ENCODE measurements at regions not wholly inside any gene's neighbourhood (a gene's known extent, or its start where the extent isn't known, plus 50 kb on each side); places are given as distances from the start of the nearest gene placed in this dataset.

- ATAC-seq (no peak), DNase-seq (ENCODE audit: low spot score) (no peak), FAIRE-seq (no peak)
- Histone ChIP-seq H3K79me2 (ENCODE audit: insufficient read depth, low read length) (no peaks in the 10 kb centered on the region), H3K27ac (ENCODE audit: extremely low read length, insufficient read depth, low read length) (no peak overlapping the region), H3K36me3 (replicated peaks in 1 of 2; ENCODE audit: control insufficient read depth in 1 of 2, insufficient read depth in 2 of 2, low read length in 2 of 2) (no peaks in the 10 kb centered on the region), H3K27me3 (ENCODE audit: control insufficient read depth in 1 of 2, insufficient read depth in 2 of 2, low read length in 2 of 2) (no peaks in the 10 kb centered on the region; a peak in 2 of 5 replicates), H3K4me1 (ENCODE audit: insufficient read depth, low read length) (no peaks in the 10 kb centered on the region), H3K4me2 (ENCODE audit: low read depth, low read length) (no peak overlapping the region), H3K9me3 (ENCODE audit: low read length) (no peaks in the 10 kb centered on the region), H2AFZ (ENCODE audit: low read length) (no peak overlapping the region), H3K4me3 (replicated peaks in 1 of 3; ENCODE audit: insufficient read depth in 1 of 3, low read depth in 2 of 3, low read length in 3 of 3) (no peak overlapping the region), H4K20me1 (ENCODE audit: insufficient read depth, low read length) (no peaks in the 10 kb centered on the region), H3K9ac (ENCODE audit: insufficient read depth, low read depth, low read length) (no peak overlapping the region)
- ChIA-PET POLR2A (no interaction called here), CTCF (ENCODE audit: low intra/inter-chr PET ratio, low total read pairs) (no interaction called here)
- intact Hi-C loops (cut with micrococcal nuclease; ENCODE audit: unreplicated experiment) (no loop called here), in situ Hi-C loops (cut with HindIII; ENCODE audit: extremely low pct_ligation_motif_present, low pct_unique_long_range_greater_than_20kb) (no loop called here)
- TF ChIP-seq ZNF207 (IDR thresholded peaks at IDR 0.05; ENCODE audit: borderline replicate concordance) (no peak), CREB1 (IDR thresholded peaks at IDR 0.05) (peak; percentile 67), CREB1 (CRISPR knock-in tag; IDR thresholded peaks at IDR 0.05) (no peak)
- no TSS peak for BruUV-seq (replicated peaks)
- whole genome bisulfite sequencing (ENCODE audit: low lambda C conversion rate), result 0% methylated on average over 1 of the region's 1 CpG
Observed at GRCh38 chr6:56335726-56336125, 88.3 kb upstream of the COL21A1 start.

DNA sequence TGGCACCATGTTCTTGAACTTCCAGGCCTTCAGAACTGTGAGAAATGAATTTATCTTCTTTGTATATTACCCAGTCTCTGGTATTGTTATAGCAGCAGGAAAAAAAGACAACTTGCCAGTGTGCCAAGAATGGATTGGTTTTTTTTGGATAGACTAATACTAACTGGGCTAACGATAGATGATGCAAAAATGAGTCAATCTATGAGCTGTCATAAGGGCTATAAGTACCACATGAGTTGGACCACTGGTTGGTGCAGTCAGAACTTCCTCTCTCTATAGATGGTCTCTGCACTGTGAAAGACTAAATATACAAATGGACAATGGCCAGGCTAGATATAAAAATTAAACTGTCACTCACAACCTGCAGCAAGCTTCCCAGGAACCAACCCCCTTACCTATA lies 87.6 kb upstream of the COL21A1 start:
- H3K27ac ChIP-seq (ENCODE audit: extremely low read length, insufficient read depth, low read length), result no peak overlapping the region
- WGBS (ENCODE audit: low lambda C conversion rate), result 0% methylated on average over 1 of the region's 1 CpG
- H3K4me2 ChIP-seq (ENCODE audit: low read depth, low read length), result no peak overlapping the region
- H3K9me3 ChIP-seq (ENCODE audit: low read length), result no peaks in the 10 kb centered on the region
- no peaks in the 10 kb centered on the region for H3K36me3 ChIP-seq (replicated peaks in 1 of 2; ENCODE audit: control insufficient read depth in 1 of 2, insufficient read depth in 2 of 2, low read length in 2 of 2)
- H3K4me1 ChIP-seq (ENCODE audit: insufficient read depth, low read length), result no peaks in the 10 kb centered on the region
- H4K20me1 ChIP-seq (ENCODE audit: insufficient read depth, low read length), result no peaks in the 10 kb centered on the region
- FAIRE-seq (no peak), ATAC-seq (no peak), DNase-seq (ENCODE audit: low spot score) (no peak)
- ChIA-PET POLR2A (no interaction called here), CTCF (ENCODE audit: low intra/inter-chr PET ratio, low total read pairs) (no interaction called here)
- H3K4me3 ChIP-seq (replicated peaks in 1 of 3; ENCODE audit: insufficient read depth in 1 of 3, low read depth in 2 of 3, low read length in 3 of 3), result no peak overlapping the region
- no peak overlapping the region for H2AFZ ChIP-seq (ENCODE audit: low read length)
- H3K27me3 ChIP-seq (ENCODE audit: control insufficient read depth in 1 of 2, insufficient read depth in 2 of 2, low read length in 2 of 2), result no peaks in the 10 kb centered on the region; a peak in 2 of 5 replicates
- intact Hi-C loops (cut with micrococcal nuclease; ENCODE audit: unreplicated experiment) (no loop called here), in situ Hi-C loops (cut with HindIII; ENCODE audit: extremely low pct_ligation_motif_present, low pct_unique_long_range_greater_than_20kb) (no loop called here)
- no peak overlapping the region for H3K9ac ChIP-seq (ENCODE audit: insufficient read depth, low read depth, low read length)
- no TSS peak for BruUV-seq (replicated peaks)
- H3K79me2 ChIP-seq (ENCODE audit: insufficient read depth, low read length), result no peaks in the 10 kb centered on the region
- TF ChIP-seq KAT8 (CRISPR knock-in tag; IDR thresholded peaks at IDR 0.05), result no peak
- TF ChIP-seq, protein P1, sequence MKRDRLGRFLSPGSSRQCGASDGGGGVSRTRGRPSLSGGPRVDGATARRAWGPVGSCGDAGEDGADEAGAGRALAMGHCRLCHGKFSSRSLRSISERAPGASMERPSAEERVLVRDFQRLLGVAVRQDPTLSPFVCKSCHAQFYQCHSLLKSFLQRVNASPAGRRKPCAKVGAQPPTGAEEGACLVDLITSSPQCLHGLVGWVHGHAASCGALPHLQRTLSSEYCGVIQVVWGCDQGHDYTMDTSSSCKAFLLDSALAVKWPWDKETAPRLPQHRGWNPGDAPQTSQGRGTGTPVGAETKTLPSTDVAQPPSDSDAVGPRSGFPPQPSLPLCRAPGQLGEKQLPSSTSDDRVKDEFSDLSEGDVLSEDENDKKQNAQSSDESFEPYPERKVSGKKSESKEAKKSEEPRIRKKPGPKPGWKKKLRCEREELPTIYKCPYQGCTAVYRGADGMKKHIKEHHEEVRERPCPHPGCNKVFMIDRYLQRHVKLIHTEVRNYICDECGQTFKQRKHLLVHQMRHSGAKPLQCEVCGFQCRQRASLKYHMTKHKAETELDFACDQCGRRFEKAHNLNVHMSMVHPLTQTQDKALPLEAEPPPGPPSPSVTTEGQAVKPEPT (CRISPR knock-in tag; IDR thresholded peaks at IDR 0.05; ENCODE audit: low read depth), result no peak
- TF ChIP-seq ZNF124 (CRISPR knock-in tag; IDR thresholded peaks at IDR 0.05), result no peak
- TF ChIP-seq RFXANK (CRISPR knock-in tag; IDR thresholded peaks at IDR 0.05), result no peak
- TF ChIP-seq, protein P2, sequence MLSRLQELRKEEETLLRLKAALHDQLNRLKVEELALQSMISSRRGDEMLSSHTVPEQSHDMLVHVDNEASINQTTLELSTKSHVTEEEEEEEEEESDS (CRISPR knock-in tag; IDR thresholded peaks at IDR 0.05; ENCODE audit: borderline replicate concordance), result no peak
- no peak for TF ChIP-seq IKZF5 (CRISPR knock-in tag; IDR thresholded peaks at IDR 0.05)
- no peak for TF ChIP-seq ZNF883 (CRISPR knock-in tag; IDR thresholded peaks at IDR 0.05; ENCODE audit: not compliant biosample characterization)
- TF ChIP-seq POGZ (CRISPR knock-in tag; IDR thresholded peaks at IDR 0.05), result no peak
- TF ChIP-seq TBL1XR1 (IDR thresholded peaks at IDR 0.05; ENCODE audit: borderline replicate concordance, low read length, partially characterized antibody), result no peak

All from HepG2 (cell line).